ENCODE measurements at regions not wholly inside any gene's neighbourhood (a gene's known extent, or its start where the extent isn't known, plus 50 kb on each side); places are given as distances from the start of the nearest gene placed in this dataset.

GRCh38 chrX:10903523-10903922, 207.6 kb upstream of the HCCS start:
- DNase-seq: no peak

- DNase-seq: peak; percentile 45
These were observed 206.9 kb upstream of the HCCS start for GRCh38 chrX:10904220-10904619.

- no peak for DNase-seq
These were observed 204.3 kb upstream of the HCCS start for GRCh38 chrX:10906866-10907265.

- DNase-seq: peak; percentile 70
These were observed 189.0 kb upstream of the HCCS start for GRCh38 chrX:10922159-10922558.

GRCh38 chrX:10922835-10923234, 188.3 kb upstream of the HCCS start:
- DNase-seq: no peak

GRCh38 chrX:10923466-10923865, 187.7 kb upstream of the HCCS start:
- DNase-seq: no peak

- no peak for DNase-seq
These were observed 184.7 kb upstream of the HCCS start for GRCh38 chrX:10926404-10926803.

- DNase-seq: peak; percentile 27
These were observed 184.2 kb upstream of the HCCS start for GRCh38 chrX:10926891-10927290.

GRCh38 chrX:10929747-10930146, 181.4 kb upstream of the HCCS start:
- DNase-seq: no peak

- no peak for DNase-seq
These were observed 181.0 kb upstream of the HCCS start for GRCh38 chrX:10930151-10930550.

GRCh38 chrX:10931976-10932375, 179.2 kb upstream of the HCCS start:
- DNase-seq: no peak

GRCh38 chrX:10932842-10933440, 178.2 kb upstream of the HCCS start:
- no peak for DNase-seq

- no peak for DNase-seq
These were observed 175.6 kb upstream of the HCCS start for GRCh38 chrX:10935501-10935900.

GRCh38 chrX:10936976-10937375, 174.2 kb upstream of the HCCS start:
- DNase-seq: no peak

- no peak for DNase-seq
These were observed 172.7 kb upstream of the HCCS start for GRCh38 chrX:10938365-10938923.

GRCh38 chrX:10939424-10939823, 171.7 kb upstream of the HCCS start:
- peak; percentile 21 for DNase-seq

- DNase-seq: no peak
These were observed 166.8 kb upstream of the HCCS start for GRCh38 chrX:10944136-10944885.

- DNase-seq: no peak
These were observed 165.6 kb upstream of the HCCS start for GRCh38 chrX:10945498-10945897.

GRCh38 chrX:10949541-10949940, 161.6 kb upstream of the HCCS start:
- DNase-seq: no peak

GRCh38 chrX:10952619-10953018, 158.5 kb upstream of the HCCS start:
- no peak for DNase-seq

- DNase-seq: no peak
These were observed 145.8 kb upstream of the HCCS start for GRCh38 chrX:10965174-10965798.

GRCh38 chrX:10966057-10966456, 145.1 kb upstream of the HCCS start:
- DNase-seq: no peak

GRCh38 chrX:10971176-10971575, 140.0 kb upstream of the HCCS start:
- DNase-seq: no peak

- DNase-seq: no peak
These were observed 139.4 kb upstream of the HCCS start for GRCh38 chrX:10971759-10972158.

All from NCI-H226 (cell line).